Transverse colon (tissue), 4 donors: ENCODE measurements at regions not wholly inside any gene's neighbourhood (a gene's known extent, or its start where the extent isn't known, plus 50 kb on each side); places are given as distances from the start of the nearest gene placed in this dataset.

Experiments
- DNase-seq: peaks from one replicate; pipeline ENCODE4 v3.0.0-alpha.2; 2019
- H3K27ac ChIP-seq, 4 donors: fragments of 200-600 bp; sonication (generic); 2 replicates each; pipeline ENCODE4 v1.5.1; 2016 to 2018; ENCODE audit warnings: inconsistent platforms in 4 of 4
- H3K27me3 ChIP-seq: fragments of 200-600 bp; sonication (generic); 2 replicates; pipeline ENCODE4 v1.5.1; 2017; ENCODE audit warnings: inconsistent platforms
- H3K36me3 ChIP-seq, 4 donors: fragments of 200-600 bp; sonication (generic); 2 replicates each; pipeline ENCODE4 v1.5.1; 2017 to 2019; ENCODE audit warnings: inconsistent platforms in 4 of 4
- H3K4me1 ChIP-seq, 4 donors: fragments of 200-600 bp; sonication (generic); 2 replicates each; pipeline ENCODE4 v1.5.1; 2017 to 2020; ENCODE audit warnings: inconsistent platforms in 4 of 4
- H3K4me3 ChIP-seq, 4 donors: fragments of 200-600 bp; sonication (generic); 1 replicate in 1 of 4; 2 replicates in 3 of 4; pipeline versions ENCODE4 v1.5.1 to v1.6.1; 2017 to 2019; ENCODE audit warnings: inconsistent platforms in 4 of 4
- H3K9me3 ChIP-seq, 2 donors: fragments of 200-600 bp; sonication (generic); 2 replicates each; pipeline ENCODE4 v1.5.1; 2017 to 2019; ENCODE audit warnings: inconsistent platforms in 2 of 2
- EP300 ChIP-seq: sonication (generic); formaldehyde crosslinking; IDR thresholded peaks from one replicate; pipeline ENCODE4 v1.6.1; 2017; ENCODE audit warnings: antibody characterized with exemption, low read depth
- POLR2A ChIP-seq: fragments of 450-650 bp; IDR thresholded peaks from one replicate; pipeline ENCODE4 v1.6.1; 2016; ENCODE audit warnings: antibody characterized with exemption, mild to moderate bottlenecking, moderate library complexity
- POLR2AphosphoS5 ChIP-seq, 3 donors: sonication (generic); formaldehyde crosslinking; IDR thresholded peaks; one replicate each; pipeline ENCODE4 v1.6.1; 2016; ENCODE audit warnings: antibody characterized with exemption in 3 of 3
- WGBS, 2 donors: methylation state at CpG; one replicate each; pipeline ENCODE4 v1.1.5; 2018; ENCODE audit warnings: low coverage in 1 of 2; 5-methylcytosine and 5-hydroxymethylcytosine counted together
- in situ Hi-C, 4 donors: fragments of 200-750 bp; cut with MboI; loops; one replicate each; pipeline versions ENCODE4 v1.15.0 to v1.15.1; 2017; ENCODE audit warnings: low sequenced_read_pairs in 3 of 4, low pct_ligation_motif_present in 1 of 4, low pct_unique_long_range_greater_than_20kb in 1 of 4
- intact Hi-C: fragments of 100-400 bp; cut with DNase I; formaldehyde crosslinking; loops from one replicate; pipeline ENCODE4 v1.15.1; 2023; ENCODE audit warnings: low total_unique reads
- TF ChIP-seq, protein P1 (sequence below), 5 experiments: fragments of 200-600 bp in 3 of 5; fragments of 450-650 bp in 2 of 5; sonication (generic) in 3 of 5; IDR thresholded peaks; 1 replicate in 2 of 5; 2 replicates in 3 of 5; pipeline ENCODE4 v1.5.1; 2016 to 2017; ENCODE audit warnings: antibody characterized with exemption in 5 of 5, inconsistent platforms in 3 of 5, mild to moderate bottlenecking in 2 of 5, moderate library complexity in 1 of 5

DNA sequence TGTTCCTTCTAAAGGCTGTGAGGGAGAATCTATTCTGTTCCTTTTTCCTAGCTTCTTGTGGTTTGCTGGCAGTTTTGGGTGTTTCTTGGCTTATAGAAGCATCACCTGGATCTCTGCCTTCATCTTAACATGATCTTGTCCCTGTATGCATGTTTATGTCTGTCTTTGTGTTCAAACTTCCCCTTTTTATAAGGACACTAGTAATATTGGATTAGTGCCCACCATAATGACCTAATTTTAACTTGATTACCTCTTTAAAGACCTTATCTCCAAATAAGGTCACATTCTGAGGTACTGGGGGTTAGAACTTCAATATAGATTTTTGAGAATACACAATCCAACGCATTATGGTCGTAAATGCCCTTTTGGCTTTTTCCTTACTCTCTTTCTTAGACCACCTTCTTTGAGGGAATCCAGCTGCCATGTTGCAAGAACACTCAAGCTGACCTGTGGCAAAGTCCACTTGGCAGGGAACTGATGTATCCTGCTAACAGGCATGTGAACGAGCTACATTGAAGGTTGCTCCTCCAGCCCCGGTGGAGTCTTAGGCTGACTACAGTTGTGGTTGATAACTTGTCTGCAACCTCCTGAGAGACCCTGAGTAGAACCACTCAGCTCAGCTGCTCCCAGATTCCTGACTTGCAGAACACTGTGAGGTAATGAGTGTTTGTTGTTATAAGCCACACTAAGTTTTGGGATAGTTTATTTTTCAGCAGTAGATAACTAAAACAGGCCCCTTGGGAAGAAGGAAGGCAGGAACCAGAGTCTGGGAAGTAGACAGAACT lies 127.1 kb upstream of the OR9Q1 start:
- no peaks in the 10 kb centered on the region for H3K27me3 ChIP-seq

DNA sequence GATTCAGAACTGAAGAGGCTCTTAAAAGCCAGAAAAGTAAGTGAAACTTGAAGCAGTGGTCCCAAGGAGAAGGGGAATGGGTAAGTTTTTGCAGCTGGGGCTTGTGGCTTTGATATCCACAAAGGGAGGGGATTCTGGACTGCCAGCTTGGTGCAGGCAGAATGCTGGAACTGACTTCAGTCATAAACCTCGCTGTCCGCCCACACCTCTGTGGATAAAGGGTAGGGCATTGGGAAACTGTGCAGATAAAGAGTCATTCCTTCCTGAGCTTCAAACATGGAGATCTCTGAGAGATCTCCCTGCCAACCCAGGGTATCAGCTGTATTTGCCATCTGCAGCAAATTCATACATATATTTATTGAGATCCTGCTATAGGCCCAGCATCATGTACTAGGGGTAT lies 124.3 kb upstream of the OR9Q1 start:
- DNase-seq, result peak; percentile 62
- intact Hi-C loops (no loop called here), in situ Hi-C loops (no loop called here)
- peak in 1 of 3 donors; percentile 17 for TF ChIP-seq POLR2AphosphoS5 (IDR thresholded peaks at IDR 0.05)
- no peak for TF ChIP-seq POLR2A
- no peak for TF ChIP-seq EP300
- no peak overlapping the region for H3K4me3 ChIP-seq
- H3K36me3 ChIP-seq, result no peaks in the 10 kb centered on the region
- H3K4me1 ChIP-seq, result peaks cover 9 to 44% (median 19%) of the 10 kb centered on the region in 4 donors
- H3K27me3 ChIP-seq, result no peaks in the 10 kb centered on the region
- peak overlapping the region; percentile 60 to 77 (median 71) for H3K27ac ChIP-seq
- WGBS, 2 donors, result 52% methylated on average over 2 of the region's 2 CpGs; no CpG with 5 or more reads in 1 of the 2 donors
- no peaks in the 10 kb centered on the region for H3K9me3 ChIP-seq

More for the DNA sequence above, 127.1 kb upstream of the OR9Q1 start:
- intact Hi-C loops, result no loop called here
- DNase-seq, result no peak
- Histone ChIP-seq H3K27ac (no peak overlapping the region), H3K9me3 (no peaks in the 10 kb centered on the region), H3K36me3 (no peaks in the 10 kb centered on the region), H3K4me1 (peaks cover 0 to 27% (median 13%) of the 10 kb centered on the region in 4 donors), H3K4me3 (no peak overlapping the region)
- TF ChIP-seq POLR2A (no peak), POLR2AphosphoS5 (IDR thresholded peaks at IDR 0.05) (no peak), EP300 (no peak)
- TF ChIP-seq, protein P1, sequence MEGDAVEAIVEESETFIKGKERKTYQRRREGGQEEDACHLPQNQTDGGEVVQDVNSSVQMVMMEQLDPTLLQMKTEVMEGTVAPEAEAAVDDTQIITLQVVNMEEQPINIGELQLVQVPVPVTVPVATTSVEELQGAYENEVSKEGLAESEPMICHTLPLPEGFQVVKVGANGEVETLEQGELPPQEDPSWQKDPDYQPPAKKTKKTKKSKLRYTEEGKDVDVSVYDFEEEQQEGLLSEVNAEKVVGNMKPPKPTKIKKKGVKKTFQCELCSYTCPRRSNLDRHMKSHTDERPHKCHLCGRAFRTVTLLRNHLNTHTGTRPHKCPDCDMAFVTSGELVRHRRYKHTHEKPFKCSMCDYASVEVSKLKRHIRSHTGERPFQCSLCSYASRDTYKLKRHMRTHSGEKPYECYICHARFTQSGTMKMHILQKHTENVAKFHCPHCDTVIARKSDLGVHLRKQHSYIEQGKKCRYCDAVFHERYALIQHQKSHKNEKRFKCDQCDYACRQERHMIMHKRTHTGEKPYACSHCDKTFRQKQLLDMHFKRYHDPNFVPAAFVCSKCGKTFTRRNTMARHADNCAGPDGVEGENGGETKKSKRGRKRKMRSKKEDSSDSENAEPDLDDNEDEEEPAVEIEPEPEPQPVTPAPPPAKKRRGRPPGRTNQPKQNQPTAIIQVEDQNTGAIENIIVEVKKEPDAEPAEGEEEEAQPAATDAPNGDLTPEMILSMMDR (IDR thresholded peaks at IDR 0.05), result no peak
- 70% methylated on average over 4 of the region's 4 CpGs; no CpG with 5 or more reads in 1 of the 2 donors for WGBS, 2 donors
- in situ Hi-C loops, result no loop called here

DNA sequence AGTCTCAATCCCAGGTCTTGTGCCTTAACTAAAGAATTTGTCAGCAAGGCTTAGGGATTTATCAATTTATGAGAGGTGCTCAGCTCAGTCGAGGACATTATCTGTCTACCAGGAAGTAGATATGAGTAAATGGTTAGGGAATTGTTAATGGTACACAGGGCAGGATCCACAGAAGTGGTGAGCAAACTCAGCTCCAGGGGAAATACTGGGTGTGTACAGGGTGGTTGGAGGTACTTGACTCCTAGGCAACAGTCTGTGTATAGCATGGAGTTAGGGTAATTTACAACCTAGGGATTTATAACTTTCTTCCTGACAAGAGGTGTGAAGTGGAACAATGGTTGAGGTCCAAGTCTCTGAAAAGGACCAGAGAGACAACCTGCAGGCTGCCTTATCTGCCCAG lies 123.4 kb upstream of the OR9Q1 start:
- no peaks in the 10 kb centered on the region for H3K27me3 ChIP-seq
- TF ChIP-seq EP300 (no peak), POLR2AphosphoS5 (IDR thresholded peaks at IDR 0.05) (peak in 1 of 3 donors; percentile 37)
- H3K4me3 ChIP-seq, result no peak overlapping the region
- 54% methylated on average over 1 of the region's 1 CpG; no CpG with 5 or more reads in 1 of the 2 donors for whole genome bisulfite sequencing, 2 donors
- H3K4me1 ChIP-seq, result peaks cover 9 to 54% (median 23%) of the 10 kb centered on the region in 4 donors
- no peaks in the 10 kb centered on the region for H3K36me3 ChIP-seq
- intact Hi-C loops (no loop called here), in situ Hi-C loops (no loop called here)
- H3K27ac ChIP-seq, result peak overlapping the region; percentile 61 to 77 (median 71)
- DNase-seq, result peak; percentile 56
- no peaks in the 10 kb centered on the region for H3K9me3 ChIP-seq

DNA sequence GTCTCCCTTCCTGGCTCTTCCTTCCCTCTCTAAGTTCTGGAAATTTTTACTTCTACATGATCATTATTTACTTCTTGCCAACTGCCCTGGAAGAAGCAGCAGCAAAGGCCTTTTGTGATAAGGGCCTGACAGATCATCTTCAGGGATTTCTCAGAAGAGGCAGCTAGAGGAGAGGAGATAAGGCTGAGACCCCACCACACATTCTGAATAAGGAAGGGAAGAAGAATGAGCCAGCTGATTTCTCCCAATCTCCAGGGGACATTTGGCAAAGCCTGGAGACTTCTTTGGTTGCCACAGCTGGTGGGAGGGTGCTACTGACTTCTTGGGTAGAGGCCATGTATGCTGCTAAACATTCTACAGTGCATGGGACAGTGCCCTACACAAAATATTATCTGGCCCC lies 122.4 kb upstream of the OR9Q1 start:
- Histone ChIP-seq H3K27me3 (no peaks in the 10 kb centered on the region), H3K4me1 (peaks cover 9 to 54% (median 23%) of the 10 kb centered on the region in 4 donors), H3K36me3 (no peaks in the 10 kb centered on the region), H3K27ac (no peak overlapping the region), H3K4me3 (no peak overlapping the region), H3K9me3 (no peaks in the 10 kb centered on the region)
- in situ Hi-C loops (no loop called here), intact Hi-C loops (no loop called here)
- TF ChIP-seq POLR2A (no peak), EP300 (no peak), POLR2AphosphoS5 (IDR thresholded peaks at IDR 0.05) (no peak)
- TF ChIP-seq, protein P1 (IDR thresholded peaks at IDR 0.05), result no peak
- no peak for DNase-seq

DNA sequence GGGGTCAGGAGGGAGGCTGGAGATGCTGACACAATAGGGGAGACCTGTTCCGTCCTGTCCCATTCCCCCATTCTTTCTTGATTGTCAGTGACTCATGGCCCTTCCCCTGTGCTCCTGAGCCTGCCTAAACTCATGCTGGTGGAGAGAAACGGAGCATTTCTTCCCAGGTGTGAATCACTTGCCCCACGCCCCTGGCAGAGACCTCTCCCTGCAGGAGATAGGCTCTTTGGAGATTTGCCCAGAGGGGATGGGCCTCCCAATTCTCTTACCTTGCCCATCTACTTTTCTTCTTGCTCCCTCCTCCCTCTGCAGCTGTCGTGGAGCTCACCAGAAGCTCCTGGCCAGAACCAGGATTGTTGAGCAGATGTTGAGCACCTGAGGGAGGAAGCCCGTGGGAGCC lies 121.9 kb upstream of the OR9Q1 start:
- TF ChIP-seq POLR2AphosphoS5 (IDR thresholded peaks at IDR 0.05) (no peak), EP300 (no peak), POLR2A (no peak)
- TF ChIP-seq, protein P1 (IDR thresholded peaks at IDR 0.05), result no peak
- no peak overlapping the region for H3K27ac ChIP-seq

More for the DNA sequence above, 121.9 kb upstream of the OR9Q1 start:
- in situ Hi-C loops (no loop called here), intact Hi-C loops (no loop called here)
- Histone ChIP-seq H3K4me1 (peaks cover 9 to 54% (median 23%) of the 10 kb centered on the region in 4 donors), H3K36me3 (no peaks in the 10 kb centered on the region), H3K27me3 (no peaks in the 10 kb centered on the region), H3K4me3 (no peak overlapping the region), H3K9me3 (no peaks in the 10 kb centered on the region)
- no peak for DNase-seq
- 69% methylated on average over 5 of the region's 5 CpGs; no CpG with 5 or more reads in 1 of the 2 donors for WGBS, 2 donors
